Heart left ventricle (tissue), 13 donors: ENCODE measurements at regions not wholly inside any gene's neighbourhood (a gene's known extent, or its start where the extent isn't known, plus 50 kb on each side); places are given as distances from the start of the nearest gene placed in this dataset.

Source experiments
- CTCF ChIP-seq, 12 donors: fragments of 200-600 bp; sonication (generic) in 4 of 12; IDR thresholded peaks; one replicate each; pipeline versions ENCODE4 v1.5.0 to v1.8.0; 2018 to 2022; ENCODE audit warnings: antibody characterized with exemption in 12 of 12, mild to moderate bottlenecking in 5 of 12
- POLR2A ChIP-seq, 2 donors: fragments of 450-650 bp; IDR thresholded peaks; one replicate each; pipeline ENCODE4 v1.6.1; 2017; ENCODE audit warnings: antibody characterized with exemption in 2 of 2, mild to moderate bottlenecking in 2 of 2, moderate library complexity in 2 of 2
- donor health status: ischemic (EF 13 %, LVEDD 7.1; RV severe dilation, severe dysfunction).
- donor health status: DM: no; HTN: yes; CAD: no.
- donor health status: DM: no; HTN: no; CAD: no.
- donor health status: ischemic (EF 25% LVEDD 6.9; RV normal size, moderate dysfunction).
- donor health status: ischemic (EF 25% LVEDD 5.7; RV mildly dilated, moderate dysfunction).
- donor health status: ischemic (EF 35%, LVEDD 5.7; RV mildly dilated, moderate dysfunction).
- donor health status: nonischemic (EF 11% LVEDD 7.7; RV severe dilation, severe dysfunction).
- donor health status: DM: yes; HTN: yes; CAD: no.
- donor health status: PGD.
- donor health status: ischemic (EF 29% LVEDD 5.4; RV normal size, mild dysfunction).
- donor health status: nonischemic (EF 23%, LVEDD 6.1; RV moderate dilation, normal function).

DNA sequence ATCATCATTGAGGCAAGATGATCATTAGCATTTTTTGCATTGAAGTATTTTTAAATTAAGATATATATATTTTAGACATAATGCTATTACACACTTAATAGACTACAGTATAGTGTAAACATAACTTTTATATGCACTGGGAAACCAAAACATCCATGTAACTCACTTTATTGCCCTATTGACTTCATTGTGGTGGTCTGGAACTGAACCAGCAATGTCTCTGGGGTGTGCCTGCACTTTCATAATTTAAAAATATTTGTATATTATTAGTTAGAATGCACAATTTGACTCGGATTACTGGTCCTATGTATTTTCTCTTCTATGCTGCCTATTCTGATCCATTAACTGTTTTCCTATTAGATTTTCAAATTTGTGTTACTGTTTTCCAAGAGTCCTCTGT, 109.1 kb upstream of the SPATA12 start:
- TF ChIP-seq POLR2A (IDR thresholded peaks at IDR 0.05) (no peak), CTCF (IDR thresholded peaks at IDR 0.05) (no peak)
